H1 (cell line): ENCODE measurements at regions not wholly inside any gene's neighbourhood (a gene's known extent, or its start where the extent isn't known, plus 50 kb on each side); places are given as distances from the start of the nearest gene placed in this dataset.

ENCODE experiments used
- CHD2 ChIP-seq: IDR thresholded peaks from 2 replicates; pipeline ENCODE4 v1.6.1; 2012; ENCODE audit warnings: low read length, improper control_type of control experiment
- CTCF ChIP-seq, 3 experiments: IDR thresholded peaks; 1 replicate in 2 of 3; 2 replicates in 1 of 3; pipeline versions ENCODE4 v1.5.1 to v1.6.1; 2011; ENCODE audit warnings: low read length in 3 of 3, mild to moderate bottlenecking in 3 of 3, inconsistent platforms in 2 of 3, low read depth in 1 of 3, moderate library complexity in 1 of 3; ENCODE audit not compliant: insufficient read depth in 1 of 3; ENCODE audit errors: control extremely low read depth in 1 of 3
- KDM1A ChIP-seq: fragments of 200-600, 300-600 bp; sonication (generic); IDR thresholded peaks from 2 replicates; pipeline ENCODE4 v1.7.1; 2016; ENCODE audit warnings: mild to moderate bottlenecking, low read length, borderline replicate concordance
- POLR2A ChIP-seq, 2 experiments: IDR thresholded peaks; 1 replicate in 1 of 2; 2 replicates in 1 of 2; pipeline ENCODE4 v1.6.1; 2011; ENCODE audit warnings: low read depth in 2 of 2, low read length in 2 of 2, mild to moderate bottlenecking in 2 of 2; ENCODE audit errors: control extremely low read depth in 1 of 2
- USF2 ChIP-seq: IDR thresholded peaks from 2 replicates; pipeline ENCODE4 v1.6.1; 2011; ENCODE audit warnings: low read length, improper control_type of control experiment

- TF ChIP-seq CHD2, result no peak
- TF ChIP-seq KDM1A, result no peak
- TF ChIP-seq USF2, result no peak
- TF ChIP-seq CTCF (IDR thresholded peaks at IDR 0.05; ENCODE audit: control extremely low read depth in 1 of 3, insufficient read depth in 1 of 3, low read depth in 1 of 3, low read length in 3 of 3), result no peak
- no peak for TF ChIP-seq POLR2A (IDR thresholded peaks at IDR 0.05; ENCODE audit: control extremely low read depth in 1 of 2, low read depth in 2 of 2, low read length in 2 of 2)
Observed at GRCh38 chr9:111098093-111098492, 59.8 kb upstream of the LPAR1 start (continued).
